Effector CD8-positive, alpha-beta T cell (primary cell): ENCODE measurements at regions not wholly inside any gene's neighbourhood (a gene's known extent, or its start where the extent isn't known, plus 50 kb on each side); places are given as distances from the start of the nearest gene placed in this dataset.
A peak's percentile ranks its signal among the peaks of the same experiment; 100 is the strongest.
"Not testable (repeated sequence)": the region's sequence is repeated elsewhere in the genome, so short reads cannot be mapped to it uniquely, and the experiment has no call there.

Experiments
- DNase-seq: peaks from one replicate; lab custom pipeline; 2025; lab: John Stamatoyannopoulos, UW

DNA sequence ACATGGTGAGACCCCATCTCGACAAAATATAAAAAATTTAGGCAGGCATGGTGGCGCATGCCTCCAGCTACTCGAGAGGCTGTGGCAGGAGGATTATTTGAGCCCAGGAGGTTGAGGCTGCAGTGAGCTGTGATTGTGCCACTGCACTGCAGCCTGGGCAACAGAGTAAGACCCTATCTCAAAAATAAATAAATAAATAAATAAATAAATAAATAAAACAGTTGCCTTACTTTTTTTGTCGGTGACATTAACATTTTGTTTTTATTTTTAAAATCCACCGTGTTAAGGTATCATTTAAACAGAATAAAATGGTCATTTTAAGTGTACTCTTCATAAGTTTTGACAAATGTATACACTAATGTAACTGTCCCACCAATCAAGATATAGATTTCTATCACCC lies 57.0 kb downstream of the RASL11A start:
- no peak for DNase-seq

- no peak for DNase-seq
Observed at GRCh38 chr13:27329210-27329609, 58.6 kb downstream of the RASL11A start.

GRCh38 chr13:27334774-27335435 lies 64.3 kb downstream of the RASL11A start:
- DNase-seq, result no peak

DNA sequence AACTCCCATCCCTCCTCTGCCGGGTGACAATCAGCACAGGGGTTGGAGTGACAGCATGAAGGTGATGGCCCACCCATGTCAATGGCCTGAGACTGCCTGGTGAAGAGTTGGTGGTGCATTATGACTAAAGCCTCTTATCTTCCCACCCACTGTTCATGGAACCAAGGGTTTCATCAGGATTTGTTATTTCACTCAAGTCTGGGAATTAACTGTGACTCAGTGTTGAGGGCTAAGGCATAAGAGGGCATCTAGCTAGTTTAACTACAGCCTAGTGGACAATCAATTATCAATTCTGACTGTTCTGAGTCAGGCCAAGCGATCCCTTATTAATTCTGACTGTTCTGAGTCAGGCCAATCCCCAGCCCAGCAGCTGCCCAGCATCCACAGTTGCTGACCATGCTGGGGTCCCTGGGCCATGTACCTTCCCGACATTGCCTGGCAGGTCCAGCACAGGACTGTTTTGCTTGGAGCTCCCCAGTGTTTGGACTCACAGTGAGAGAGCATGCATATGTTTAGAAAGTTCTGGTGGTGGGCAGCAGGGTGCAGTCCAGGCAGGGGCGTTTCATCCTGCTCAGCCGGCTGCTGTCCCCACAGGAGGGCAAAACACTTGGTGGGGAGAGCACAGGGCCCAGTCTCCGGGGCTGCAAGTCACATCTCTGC lies 65.5 kb downstream of the RASL11A start:
- no peak for DNase-seq

GRCh38 chr13:27338207-27338606 lies 67.6 kb downstream of the RASL11A start:
- DNase-seq, result no peak

- no peak for DNase-seq
Observed at GRCh38 chr13:27338816-27339215, 68.2 kb downstream of the RASL11A start.

- peak; percentile 5 for DNase-seq
Observed at GRCh38 chr13:27339299-27339698, 68.7 kb downstream of the RASL11A start.

DNA sequence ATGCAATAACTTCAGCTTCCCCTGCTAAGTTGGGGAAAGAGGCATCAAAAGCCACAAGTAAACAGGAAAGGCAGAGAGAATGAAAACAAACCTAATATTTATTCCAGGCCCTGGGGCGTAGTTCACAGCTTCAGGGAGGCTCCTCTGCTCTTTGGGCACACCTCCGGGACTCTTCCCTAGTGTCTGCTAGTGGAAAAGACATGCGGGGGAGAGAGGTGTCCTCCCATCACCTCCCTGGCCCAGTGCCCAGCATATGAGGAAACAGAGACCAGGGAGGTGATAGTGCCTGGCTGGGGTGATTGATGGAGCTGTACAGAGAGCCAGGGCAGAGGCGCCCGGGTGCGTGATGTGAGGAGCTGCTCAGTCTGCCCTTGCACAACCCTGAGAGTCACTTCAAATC lies 71.0 kb downstream of the RASL11A start:
- DNase-seq, result no peak

DNA sequence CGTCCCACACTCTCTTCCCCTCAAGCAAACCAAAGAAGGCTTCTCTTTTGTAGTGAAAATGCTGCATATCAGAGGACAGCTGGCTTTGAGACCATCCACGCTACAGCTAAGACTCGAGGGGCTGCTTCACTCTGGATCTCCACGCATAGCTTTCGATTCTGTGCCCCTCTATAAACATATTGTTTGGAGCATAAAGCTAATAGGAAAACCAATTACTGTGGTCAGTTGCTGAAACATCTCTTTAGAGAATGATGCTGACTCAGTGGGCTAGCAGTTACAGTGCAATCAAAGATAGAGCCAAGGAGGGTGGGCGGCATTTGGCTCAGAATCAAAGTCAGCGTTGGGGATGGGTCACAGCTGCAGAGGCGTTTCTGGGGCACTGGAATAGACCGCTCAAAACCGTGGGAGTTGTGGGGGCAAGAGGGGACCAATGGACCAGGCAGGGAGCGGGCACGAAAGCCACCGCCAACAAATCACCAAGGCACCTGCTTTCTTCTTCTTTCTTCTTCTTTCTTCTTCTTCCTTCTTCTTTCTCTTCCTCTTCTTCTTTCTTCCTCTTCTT lies 76.7 kb downstream of the RASL11A start:
- no peak for DNase-seq

DNA sequence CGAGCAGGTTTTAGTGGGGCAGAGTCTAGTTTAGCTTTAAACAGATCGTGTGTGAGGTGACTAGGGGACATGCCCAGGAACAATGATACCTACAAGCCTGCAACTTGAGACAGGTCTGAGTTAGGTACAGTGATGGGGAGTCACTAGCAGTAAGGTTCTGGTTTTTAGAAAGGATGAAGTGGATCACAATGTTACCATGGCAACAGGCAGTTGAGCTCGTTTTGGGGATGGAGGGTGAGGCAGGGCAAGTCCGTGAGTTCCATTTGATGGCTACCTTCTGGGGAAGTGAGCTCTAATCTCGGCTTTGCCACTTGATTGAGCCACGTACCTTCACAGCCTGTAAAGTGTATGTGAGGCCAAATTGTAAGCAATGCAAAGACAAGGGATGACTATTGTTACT lies 76.0 kb upstream of the GTF3A start:
- DNase-seq, result no peak

DNA sequence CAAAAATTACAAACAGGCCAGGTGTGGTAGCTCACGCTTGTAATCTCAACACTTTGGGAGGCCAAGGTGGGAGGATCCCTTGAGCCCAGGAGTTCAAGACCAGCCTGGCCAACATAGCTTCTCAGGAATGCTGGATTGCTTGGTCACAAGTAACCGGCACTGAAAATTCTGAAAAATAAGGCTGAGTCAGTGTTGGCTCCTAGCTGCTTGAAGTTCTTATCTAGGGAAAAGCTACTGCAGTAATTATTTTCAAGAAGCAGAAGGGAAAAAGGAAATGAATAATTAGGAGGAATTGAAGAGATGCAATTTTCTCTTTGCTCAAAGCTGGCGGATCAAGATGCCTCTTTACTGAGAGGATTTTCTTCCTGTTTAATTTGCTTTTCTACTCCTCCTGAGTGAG lies 75.0 kb upstream of the GTF3A start:
- no peak for DNase-seq

- not testable (repeated sequence) for DNase-seq
Observed at GRCh38 chr13:27350825-27351224, 73.6 kb upstream of the GTF3A start.

DNA sequence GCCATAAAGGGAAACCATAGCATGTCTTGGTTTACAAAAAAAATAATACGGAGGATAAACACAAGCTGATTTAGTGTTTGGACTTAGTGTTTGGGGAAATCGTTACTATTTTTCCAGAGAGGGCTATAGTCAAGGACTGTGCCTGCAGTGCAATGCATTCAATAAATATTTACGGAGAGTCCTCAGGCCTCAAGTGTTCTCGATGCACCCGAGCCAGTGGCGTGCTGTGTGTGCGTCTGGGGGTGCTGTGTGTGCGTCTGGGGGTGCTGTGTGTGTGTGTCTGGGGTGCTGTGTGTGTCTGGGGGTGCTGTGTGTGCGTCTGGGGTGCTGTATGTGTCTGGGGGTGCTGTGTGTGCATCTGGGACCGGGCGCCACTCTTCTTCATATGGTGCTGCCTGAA lies 71.7 kb upstream of the GTF3A start:
- no peak for DNase-seq

DNA sequence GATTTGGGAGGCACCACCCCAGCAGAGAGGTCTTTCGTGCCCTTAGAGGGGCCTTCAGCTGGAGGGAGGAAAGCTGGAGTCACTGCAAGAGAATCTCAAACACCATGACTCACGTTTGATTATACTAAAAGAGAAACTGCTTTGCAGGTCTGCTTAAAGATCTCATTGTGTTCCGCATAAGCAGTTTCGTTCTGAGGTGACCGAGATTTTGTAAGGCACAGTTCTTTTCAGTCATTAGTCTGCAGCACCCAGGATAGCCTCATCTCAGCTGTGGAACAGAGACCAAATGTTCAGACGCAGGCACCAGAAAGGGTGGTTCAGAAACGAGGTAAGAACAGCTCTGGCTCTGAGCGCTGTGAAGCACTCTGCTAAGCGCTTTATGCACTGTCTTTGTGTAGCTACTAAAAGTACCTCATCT lies 71.2 kb upstream of the GTF3A start:
- no peak for DNase-seq

DNA sequence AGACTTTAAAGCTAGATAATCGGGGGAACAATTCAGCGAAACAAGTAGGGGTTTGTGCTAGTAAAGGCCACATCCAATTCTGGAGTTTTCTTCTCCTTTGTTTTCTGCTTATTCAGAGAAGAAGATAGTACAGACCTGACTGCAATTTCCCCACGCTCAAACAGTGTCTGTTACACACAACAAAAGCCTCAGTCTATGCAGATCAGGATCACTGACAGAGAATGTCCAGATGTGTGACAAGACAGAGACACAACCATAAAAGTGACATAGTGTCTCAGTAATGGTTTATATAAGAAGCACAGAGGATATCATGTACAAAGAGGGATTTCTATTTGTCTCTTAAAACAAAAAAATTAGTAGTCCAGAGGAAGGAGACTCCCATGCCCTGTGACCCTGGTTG lies 70.7 kb upstream of the GTF3A start:
- DNase-seq, result no peak

DNA sequence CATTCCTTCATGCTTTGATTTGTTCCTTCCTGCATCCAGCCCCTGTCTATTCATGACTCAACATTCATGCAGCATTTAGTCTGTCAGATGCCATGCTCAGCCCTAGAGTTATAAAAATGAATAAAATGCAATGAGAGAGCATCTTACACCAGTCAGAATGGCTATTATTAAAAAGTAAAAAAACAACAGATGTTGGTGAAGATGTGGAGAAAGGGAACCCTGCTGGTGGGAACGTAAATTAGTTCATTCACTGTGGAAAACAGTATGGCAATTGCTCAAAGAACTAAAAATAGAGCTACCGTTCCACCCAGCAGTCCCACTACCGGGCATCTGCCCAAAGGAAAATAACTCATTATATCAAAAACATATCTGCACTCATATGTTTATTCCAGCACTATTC lies 70.0 kb upstream of the GTF3A start:
- no peak for DNase-seq

- DNase-seq, result no peak
Observed at GRCh38 chr13:27355894-27356293, 68.5 kb upstream of the GTF3A start.

DNA sequence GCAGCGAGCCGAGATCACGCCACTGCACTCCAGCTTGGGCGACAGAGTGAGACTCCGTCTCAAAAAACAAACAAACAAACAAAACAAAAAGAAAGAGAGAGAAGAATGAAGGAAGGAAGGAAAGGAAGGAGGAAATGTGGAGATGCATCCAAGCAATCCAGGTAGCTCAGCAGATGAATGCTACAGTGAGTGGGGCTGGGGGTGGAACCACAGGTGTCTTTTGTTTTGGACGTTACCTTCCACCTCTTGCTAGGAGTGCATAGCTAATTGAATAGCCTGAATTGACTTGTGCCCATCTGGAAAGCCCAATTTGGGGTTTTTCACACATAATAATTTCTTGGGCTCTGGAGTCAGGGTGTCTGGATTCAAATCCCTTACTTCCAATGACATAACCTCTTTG lies 66.0 kb upstream of the GTF3A start:
- DNase-seq, result no peak

GRCh38 chr13:27359199-27359821 lies 65.1 kb upstream of the GTF3A start:
- peak; percentile 56 for DNase-seq

GRCh38 chr13:27360562-27360961 lies 63.9 kb upstream of the GTF3A start:
- no peak for DNase-seq

- peak; percentile 63 for DNase-seq
Observed at GRCh38 chr13:27362064-27362751, 62.2 kb upstream of the GTF3A start.

DNA sequence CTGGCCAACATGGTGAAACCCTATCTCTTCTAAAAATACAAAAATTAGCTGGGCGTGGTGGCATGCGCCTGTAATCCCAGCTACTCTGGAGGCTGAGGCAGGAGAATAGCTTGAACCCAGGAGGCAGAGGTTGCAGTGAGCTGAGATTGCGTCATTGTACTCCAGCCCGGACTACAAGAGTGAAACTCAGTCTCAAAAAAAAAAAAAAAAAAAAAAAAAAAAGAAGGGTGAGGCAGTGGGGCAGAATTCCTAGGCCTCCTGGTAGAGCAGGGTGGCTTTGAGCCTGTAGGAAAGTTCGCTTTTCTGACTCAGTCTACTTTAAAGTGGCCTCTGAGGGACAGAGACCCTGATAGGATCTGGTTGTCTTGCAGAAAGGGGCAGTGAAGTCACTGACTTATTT lies 60.8 kb upstream of the GTF3A start:
- DNase-seq, result not testable (repeated sequence)

- DNase-seq, result no peak
Observed at GRCh38 chr13:27367570-27367969, 56.8 kb upstream of the GTF3A start.
